NCI-H526 treated with DMSO at 0.1 percent for 48 hours (cell line): ENCODE measurements at regions not wholly inside any gene's neighbourhood (a gene's known extent, or its start where the extent isn't known, plus 50 kb on each side); places are given as distances from the start of the nearest gene placed in this dataset.
"Not testable (repeated sequence)": the region's sequence is repeated elsewhere in the genome, so short reads cannot be mapped to it uniquely, and the experiment has no call there.

Source experiments
- DNase-seq: peaks from one replicate; lab custom pipeline; 2025; lab: John Stamatoyannopoulos, UW

GRCh38 chr17:53765609-53766008, 57.1 kb upstream of the KIF2B start:
- no peak for DNase-seq

GRCh38 chr17:53765129-53765528, 57.6 kb upstream of the KIF2B start:
- no peak for DNase-seq

GRCh38 chr17:53757559-53757958, 65.2 kb upstream of the KIF2B start:
- no peak for DNase-seq

GRCh38 chr17:53757116-53757515, 65.6 kb upstream of the KIF2B start:
- DNase-seq, result not testable (repeated sequence)

- no peak for DNase-seq
Measured at GRCh38 chr17:53749178-53749577, 73.5 kb upstream of the KIF2B start.

GRCh38 chr17:53748159-53748820, 74.4 kb upstream of the KIF2B start:
- DNase-seq, result not testable (repeated sequence)

GRCh38 chr17:53740312-53740711, 82.4 kb upstream of the KIF2B start:
- DNase-seq, result no peak

GRCh38 chr17:53736516-53737240, 86.0 kb upstream of the KIF2B start:
- DNase-seq, result no peak

GRCh38 chr17:53724726-53725125, 98.0 kb upstream of the KIF2B start:
- DNase-seq, result no peak

GRCh38 chr17:53722407-53722806, 100.3 kb upstream of the KIF2B start:
- DNase-seq, result no peak

GRCh38 chr17:53721101-53721500, 101.6 kb upstream of the KIF2B start:
- no peak for DNase-seq

- no peak for DNase-seq
Measured at GRCh38 chr17:53719229-53719628, 103.5 kb upstream of the KIF2B start.

- DNase-seq, result no peak
Measured at GRCh38 chr17:53707566-53707965, 115.2 kb upstream of the KIF2B start.

- DNase-seq, result no peak
Measured at GRCh38 chr17:53696286-53696685, 126.4 kb upstream of the KIF2B start.

- no peak for DNase-seq
Measured at GRCh38 chr17:53687324-53687723, 135.4 kb upstream of the KIF2B start.

- DNase-seq, result no peak
Measured at GRCh38 chr17:53680745-53681144, 142.0 kb upstream of the KIF2B start.

GRCh38 chr17:53668854-53669253, 153.9 kb upstream of the KIF2B start:
- DNase-seq, result no peak

- DNase-seq, result no peak
Measured at GRCh38 chr17:53662608-53663007, 160.1 kb upstream of the KIF2B start.

- no peak for DNase-seq
Measured at GRCh38 chr17:53659181-53659580, 163.5 kb upstream of the KIF2B start.

- no peak for DNase-seq
Measured at GRCh38 chr17:53655591-53655990, 167.1 kb upstream of the KIF2B start.

GRCh38 chr17:53649201-53649600, 173.5 kb upstream of the KIF2B start:
- no peak for DNase-seq

GRCh38 chr17:53646835-53647234, 175.9 kb upstream of the KIF2B start:
- no peak for DNase-seq

- DNase-seq, result no peak
Measured at GRCh38 chr17:53640808-53641207, 181.9 kb upstream of the KIF2B start.

GRCh38 chr17:53635444-53635843, 187.3 kb upstream of the KIF2B start:
- DNase-seq, result no peak
